ENCODE measurements at regions not wholly inside any gene's neighbourhood (a gene's known extent, or its start where the extent isn't known, plus 50 kb on each side); places are given as distances from the start of the nearest gene placed in this dataset.

GRCh38 chr13:99896369-99897075 lies 75.0 kb downstream of the ZIC5 start:
- Mint-ChIP-seq H3K36me3 (ENCODE audit: low read depth) (no peaks in the 10 kb centered on the region), H3K27me3 (peaks cover 57% of the 10 kb centered on the region), H3K4me1 (peaks cover 29% of the 10 kb centered on the region), H3K9me3 (no peaks in the 10 kb centered on the region), H3K27ac (no peak overlapping the region), H3K4me3 (no peak overlapping the region)
- POLR2A ChIA-PET: no interaction called here
- DNase-seq: no peak
- intact Hi-C loops (cut with micrococcal nuclease): no loop called here
- no peak for TF ChIP-seq CTCF (IDR thresholded peaks at IDR 0.05)
- no peak for ATAC-seq (ENCODE audit: low read depth)
- CTCF ChIA-PET: no interaction called here

- peaks cover 29% of the 10 kb centered on the region for H3K4me1 Mint-ChIP-seq
- H3K27ac Mint-ChIP-seq: no peak overlapping the region
- no peak for TF ChIP-seq CTCF (IDR thresholded peaks at IDR 0.05)
- peaks cover 53% of the 10 kb centered on the region for H3K27me3 Mint-ChIP-seq
- ChIA-PET CTCF (no interaction called here), POLR2A (interaction anchor here (0.7 kb wide), 1 partner anchor 12 kb away, joined by 3 read pairs; no protein-coding TSS in a partner anchor)
- no peaks in the 10 kb centered on the region for H3K9me3 Mint-ChIP-seq
- ATAC-seq (ENCODE audit: low read depth) (no peak), DNase-seq (no peak)
- intact Hi-C loops (cut with micrococcal nuclease): no loop called here
- no peaks in the 10 kb centered on the region for H3K36me3 Mint-ChIP-seq (ENCODE audit: low read depth)
- H3K4me3 Mint-ChIP-seq: peak overlapping the region; percentile 77
Observed at GRCh38 chr13:99895444-99896368, 75.9 kb downstream of the ZIC5 start.

GRCh38 chr13:99894840-99895443 lies 76.6 kb downstream of the ZIC5 start:
- CTCF ChIA-PET: no interaction called here
- Mint-ChIP-seq H3K36me3 (ENCODE audit: low read depth) (no peaks in the 10 kb centered on the region), H3K9me3 (no peaks in the 10 kb centered on the region), H3K4me3 (peak overlapping the region; percentile 77), H3K27me3 (peaks cover 46% of the 10 kb centered on the region), H3K27ac (no peak overlapping the region), H3K4me1 (peaks cover 29% of the 10 kb centered on the region)
- intact Hi-C loops (cut with micrococcal nuclease): no loop called here
- POLR2A ChIA-PET: interaction anchor here (0.7 kb wide), 1 partner anchor 13 kb away, joined by 3 read pairs; no protein-coding TSS in a partner anchor
- DNase-seq: no peak
- TF ChIP-seq CTCF (IDR thresholded peaks at IDR 0.05): no peak
- no peak for ATAC-seq (ENCODE audit: low read depth)

GRCh38 chr13:99894105-99894839 lies 77.3 kb downstream of the ZIC5 start:
- peak overlapping the region; percentile 77 for H3K4me3 Mint-ChIP-seq
- no peak overlapping the region for H3K27ac Mint-ChIP-seq
- intact Hi-C loops (cut with micrococcal nuclease): no loop called here
- H3K27me3 Mint-ChIP-seq: peaks cover 45% of the 10 kb centered on the region
- ATAC-seq (ENCODE audit: low read depth) (no peak), DNase-seq (no peak)
- ChIA-PET POLR2A (no interaction called here), CTCF (interaction anchor here (1.1 kb wide), 1 partner anchor 341 kb away, joined by 4 read pairs; no protein-coding TSS in a partner anchor)
- no peaks in the 10 kb centered on the region for H3K36me3 Mint-ChIP-seq (ENCODE audit: low read depth)
- H3K4me1 Mint-ChIP-seq: peaks cover 29% of the 10 kb centered on the region
- no peak for TF ChIP-seq CTCF (IDR thresholded peaks at IDR 0.05)
- H3K9me3 Mint-ChIP-seq: no peaks in the 10 kb centered on the region
